ENCODE measurements at regions not wholly inside any gene's neighbourhood (a gene's known extent, or its start where the extent isn't known, plus 50 kb on each side); places are given as distances from the start of the nearest gene placed in this dataset.

DNA sequence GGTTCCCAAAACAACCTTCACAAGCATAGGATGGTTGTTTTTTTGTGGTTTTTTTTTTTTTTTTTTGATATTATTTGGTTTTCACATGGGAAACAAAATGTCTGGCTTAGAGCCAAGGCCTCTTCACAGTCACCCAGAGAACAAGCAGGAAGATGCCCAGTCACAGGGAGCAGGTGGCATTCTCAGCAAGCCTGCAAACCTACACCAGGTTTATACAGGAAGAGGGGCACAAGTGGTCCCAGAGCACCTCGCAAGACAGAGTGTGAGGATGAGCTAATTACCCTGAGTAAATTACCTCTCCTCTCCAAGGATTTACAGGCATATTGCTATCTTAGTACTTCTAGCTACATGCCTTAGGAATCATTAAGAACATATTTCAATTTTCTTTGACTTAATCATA, 1375.6 kb downstream of the EFNB2 start:
- DNase-seq: peak; percentile 15
- H3K4me1 Mint-ChIP-seq (ENCODE audit: low read depth, unreplicated experiment): peaks cover 7% of the 10 kb centered on the region
- TF ChIP-seq, protein P1, sequence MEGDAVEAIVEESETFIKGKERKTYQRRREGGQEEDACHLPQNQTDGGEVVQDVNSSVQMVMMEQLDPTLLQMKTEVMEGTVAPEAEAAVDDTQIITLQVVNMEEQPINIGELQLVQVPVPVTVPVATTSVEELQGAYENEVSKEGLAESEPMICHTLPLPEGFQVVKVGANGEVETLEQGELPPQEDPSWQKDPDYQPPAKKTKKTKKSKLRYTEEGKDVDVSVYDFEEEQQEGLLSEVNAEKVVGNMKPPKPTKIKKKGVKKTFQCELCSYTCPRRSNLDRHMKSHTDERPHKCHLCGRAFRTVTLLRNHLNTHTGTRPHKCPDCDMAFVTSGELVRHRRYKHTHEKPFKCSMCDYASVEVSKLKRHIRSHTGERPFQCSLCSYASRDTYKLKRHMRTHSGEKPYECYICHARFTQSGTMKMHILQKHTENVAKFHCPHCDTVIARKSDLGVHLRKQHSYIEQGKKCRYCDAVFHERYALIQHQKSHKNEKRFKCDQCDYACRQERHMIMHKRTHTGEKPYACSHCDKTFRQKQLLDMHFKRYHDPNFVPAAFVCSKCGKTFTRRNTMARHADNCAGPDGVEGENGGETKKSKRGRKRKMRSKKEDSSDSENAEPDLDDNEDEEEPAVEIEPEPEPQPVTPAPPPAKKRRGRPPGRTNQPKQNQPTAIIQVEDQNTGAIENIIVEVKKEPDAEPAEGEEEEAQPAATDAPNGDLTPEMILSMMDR (IDR thresholded peaks at IDR 0.05; ENCODE audit: partially characterized antibody, unreplicated experiment): no peak

DNA sequence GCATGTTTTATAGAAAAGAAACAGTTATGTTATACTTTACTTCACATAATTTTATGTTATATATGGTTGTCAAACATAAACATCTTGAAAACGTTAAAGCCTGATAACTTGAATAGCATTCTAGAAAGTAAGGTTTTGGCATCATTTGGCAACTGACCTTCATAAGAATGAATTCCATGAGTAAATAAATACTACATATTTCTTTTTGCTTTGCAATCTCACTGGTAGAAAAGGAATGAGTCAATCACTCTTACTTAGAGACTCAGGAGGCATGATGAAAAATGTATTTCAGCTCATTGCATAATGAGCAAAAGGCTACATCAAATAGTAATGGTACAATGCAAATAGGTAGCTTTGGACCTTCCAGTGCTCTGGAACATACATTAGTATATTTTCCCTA, 1381.9 kb downstream of the EFNB2 start:
- no peak for DNase-seq
- Mint-ChIP-seq H3K9me3 (ENCODE audit: unreplicated experiment) (no peaks in the 10 kb centered on the region), H3K27me3 (ENCODE audit: unreplicated experiment) (peaks cover 2% of the 10 kb centered on the region), H3K4me3 (ENCODE audit: unreplicated experiment) (no peak overlapping the region), H3K27ac (ENCODE audit: unreplicated experiment) (no peak overlapping the region), H3K4me1 (ENCODE audit: low read depth, unreplicated experiment) (no peaks in the 10 kb centered on the region), H3K36me3 (ENCODE audit: unreplicated experiment) (no peaks in the 10 kb centered on the region)
- TF ChIP-seq, protein P1 (IDR thresholded peaks at IDR 0.05; ENCODE audit: partially characterized antibody, unreplicated experiment): no peak

More for the DNA sequence above, 1375.6 kb downstream of the EFNB2 start:
- no peaks in the 10 kb centered on the region for H3K36me3 Mint-ChIP-seq (ENCODE audit: unreplicated experiment)
- H3K27ac Mint-ChIP-seq (ENCODE audit: unreplicated experiment): no peak overlapping the region
- no peak overlapping the region for H3K4me3 Mint-ChIP-seq (ENCODE audit: unreplicated experiment)
- H3K9me3 Mint-ChIP-seq (ENCODE audit: unreplicated experiment): no peaks in the 10 kb centered on the region
- H3K27me3 Mint-ChIP-seq (ENCODE audit: unreplicated experiment): no peaks in the 10 kb centered on the region

DNA sequence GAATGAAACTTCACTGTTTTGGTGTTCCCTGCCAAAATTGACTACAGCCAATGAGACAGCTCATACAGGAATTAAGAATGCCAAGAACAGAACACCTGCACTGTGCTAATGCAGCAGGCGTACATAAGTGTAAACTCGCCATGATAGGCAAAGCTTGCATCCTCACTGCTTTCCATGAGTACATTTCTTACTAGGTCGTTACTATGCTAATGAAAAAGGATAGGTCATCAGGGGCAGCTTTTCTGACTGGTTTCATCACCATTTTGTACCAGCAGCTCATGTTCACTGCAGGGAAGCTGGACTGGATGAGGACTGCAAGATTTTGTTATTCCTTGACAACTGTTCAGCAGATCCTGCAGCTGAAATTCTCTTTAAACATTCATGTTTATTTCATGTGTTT, 1383.8 kb downstream of the EFNB2 start:
- no peaks in the 10 kb centered on the region for H3K36me3 Mint-ChIP-seq (ENCODE audit: unreplicated experiment)
- no peaks in the 10 kb centered on the region for H3K4me1 Mint-ChIP-seq (ENCODE audit: low read depth, unreplicated experiment)
- TF ChIP-seq, protein P1 (IDR thresholded peaks at IDR 0.05; ENCODE audit: partially characterized antibody, unreplicated experiment): no peak
- no peaks in the 10 kb centered on the region for H3K9me3 Mint-ChIP-seq (ENCODE audit: unreplicated experiment)
- DNase-seq: no peak
- no peak overlapping the region for H3K4me3 Mint-ChIP-seq (ENCODE audit: unreplicated experiment)
- peaks cover 2% of the 10 kb centered on the region for H3K27me3 Mint-ChIP-seq (ENCODE audit: unreplicated experiment)
- no peak overlapping the region for H3K27ac Mint-ChIP-seq (ENCODE audit: unreplicated experiment)

DNA sequence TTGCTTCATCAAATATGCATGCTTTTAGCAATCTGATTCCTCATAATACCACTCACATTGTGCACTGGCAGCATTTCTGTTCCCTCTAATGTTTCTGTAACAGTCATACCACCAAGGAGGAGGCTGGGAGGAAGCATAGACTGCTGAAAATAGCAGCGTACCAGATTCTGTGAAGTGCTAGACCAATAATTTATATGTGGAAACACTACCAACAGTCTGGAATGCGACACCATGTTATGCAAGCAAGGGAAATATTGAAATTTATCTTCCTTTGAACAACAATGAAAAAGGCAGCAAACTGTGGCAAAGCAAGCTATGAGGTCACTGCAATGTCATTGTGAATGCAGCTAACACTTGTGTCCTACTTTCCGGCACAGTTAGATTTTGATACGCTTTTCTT, 1388.0 kb downstream of the EFNB2 start:
- H3K9me3 Mint-ChIP-seq (ENCODE audit: unreplicated experiment): no peaks in the 10 kb centered on the region
- no peak for DNase-seq
- H3K4me1 Mint-ChIP-seq (ENCODE audit: low read depth, unreplicated experiment): no peaks in the 10 kb centered on the region
- H3K4me3 Mint-ChIP-seq (ENCODE audit: unreplicated experiment): no peak overlapping the region
- TF ChIP-seq, protein P1 (IDR thresholded peaks at IDR 0.05; ENCODE audit: partially characterized antibody, unreplicated experiment): no peak
- no peaks in the 10 kb centered on the region for H3K36me3 Mint-ChIP-seq (ENCODE audit: unreplicated experiment)
- H3K27ac Mint-ChIP-seq (ENCODE audit: unreplicated experiment): no peak overlapping the region
- peaks cover 2% of the 10 kb centered on the region for H3K27me3 Mint-ChIP-seq (ENCODE audit: unreplicated experiment)

DNA sequence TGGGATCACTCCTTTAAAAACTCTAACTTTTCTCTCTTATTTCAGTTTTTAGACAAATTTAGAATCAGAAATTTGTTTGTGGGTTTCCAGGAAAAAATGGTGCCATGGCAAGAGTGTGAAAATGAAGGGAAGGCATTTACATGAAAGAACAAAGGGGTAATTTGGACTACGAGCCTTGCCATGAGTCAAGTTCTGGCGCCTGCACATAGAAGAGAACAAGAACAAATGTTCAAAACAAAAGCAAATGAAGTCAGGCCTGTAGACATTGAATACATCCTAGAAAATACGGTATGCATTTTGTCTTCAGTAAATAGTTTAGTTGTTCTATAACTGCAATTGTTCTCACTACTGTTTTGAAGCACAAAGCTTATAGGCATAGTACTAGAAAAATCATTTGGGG, 1390.5 kb downstream of the EFNB2 start:
- H3K4me3 Mint-ChIP-seq (ENCODE audit: unreplicated experiment): no peak overlapping the region
- peaks cover 2% of the 10 kb centered on the region for H3K27me3 Mint-ChIP-seq (ENCODE audit: unreplicated experiment)
- DNase-seq: no peak
- no peak overlapping the region for H3K27ac Mint-ChIP-seq (ENCODE audit: unreplicated experiment)
- TF ChIP-seq, protein P1 (IDR thresholded peaks at IDR 0.05; ENCODE audit: partially characterized antibody, unreplicated experiment): no peak
- peaks cover 8% of the 10 kb centered on the region for H3K4me1 Mint-ChIP-seq (ENCODE audit: low read depth, unreplicated experiment)
- H3K9me3 Mint-ChIP-seq (ENCODE audit: unreplicated experiment): peaks cover 2% of the 10 kb centered on the region
- H3K36me3 Mint-ChIP-seq (ENCODE audit: unreplicated experiment): no peaks in the 10 kb centered on the region
